Erythroblast (primary cell): ENCODE measurements at regions not wholly inside any gene's neighbourhood (a gene's known extent, or its start where the extent isn't known, plus 50 kb on each side); places are given as distances from the start of the nearest gene placed in this dataset.

Source experiments
- GATA1 ChIP-seq: IDR thresholded peaks from 2 replicates; pipeline ENCODE4 v1.6.1; 2011; ENCODE audit warnings: low read depth, mild to moderate bottlenecking, control low read depth, low read length, moderate library complexity
- POLR2A ChIP-seq: IDR thresholded peaks from 2 replicates; pipeline ENCODE4 v1.6.1; 2011; ENCODE audit warnings: mild to moderate bottlenecking, low read length

DNA sequence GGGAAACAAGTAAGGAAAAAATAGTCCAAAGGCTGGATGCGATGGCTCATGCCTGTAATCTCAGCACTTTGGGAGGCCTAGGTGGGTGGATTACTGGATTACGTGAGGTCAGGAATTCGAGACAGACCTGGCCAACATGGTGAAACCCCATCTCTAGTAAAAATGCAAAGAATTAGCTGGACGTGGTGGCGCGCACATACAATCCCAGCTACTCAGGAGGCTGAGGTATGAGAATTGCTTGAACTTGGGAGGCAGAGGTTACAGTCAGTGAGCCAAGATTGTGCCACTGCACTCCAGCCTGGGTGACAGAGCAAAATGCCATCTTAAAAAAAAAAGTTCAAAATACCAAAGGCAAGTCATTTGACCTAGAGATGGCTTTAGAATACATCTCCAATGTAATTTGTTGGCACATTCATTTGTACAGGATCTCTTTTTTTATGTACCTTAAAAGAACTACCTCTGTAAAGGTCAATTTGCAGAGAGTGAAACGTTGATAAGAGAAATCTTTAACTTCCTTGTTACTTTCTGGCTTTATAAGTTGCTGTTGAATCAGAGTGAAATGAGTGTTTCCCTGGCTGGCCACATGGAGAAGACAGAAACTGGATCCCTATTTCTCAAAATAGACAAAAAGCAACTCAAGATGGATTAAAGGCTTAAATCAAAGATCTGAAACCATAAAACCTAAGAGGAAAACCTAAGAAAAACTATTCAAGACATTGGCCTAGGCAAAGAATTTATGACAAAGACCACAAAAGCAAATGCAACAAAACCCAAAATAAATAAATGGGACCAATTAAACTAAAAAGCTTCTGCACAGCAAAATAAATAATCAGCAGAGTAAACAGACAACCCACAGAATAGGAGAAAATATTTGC lies 260.7 kb downstream of the KLF6 start:
- no peak for TF ChIP-seq POLR2A
- TF ChIP-seq GATA1, result no peak
